Testis (tissue), 2 donors: ENCODE measurements at regions not wholly inside any gene's neighbourhood (a gene's known extent, or its start where the extent isn't known, plus 50 kb on each side); places are given as distances from the start of the nearest gene placed in this dataset.

Source experiments
- DNase-seq: peaks from one replicate; pipeline ENCODE4 v3.0.0-alpha.2; 2019
- H3K27ac ChIP-seq, 2 donors: fragments of 200-600 bp; sonication (generic); one replicate each; pipeline ENCODE4 v1.5.1; 2019
- H3K27me3 ChIP-seq: fragments of 200-600 bp; sonication (generic); one replicate; pipeline ENCODE4 v1.5.1; 2019
- H3K36me3 ChIP-seq: fragments of 200-600 bp; sonication (generic); one replicate; pipeline ENCODE4 v1.5.1; 2017; ENCODE audit warnings: low read depth; ENCODE audit errors: missing control alignments
- H3K4me1 ChIP-seq: fragments of 200-600 bp; sonication (generic); one replicate; pipeline ENCODE4 v1.5.1; 2019
- H3K4me3 ChIP-seq, 2 donors: fragments of 200-600 bp; sonication (generic); one replicate each; pipeline ENCODE4 v1.5.1; 2017 to 2019
- H3K9me3 ChIP-seq: fragments of 200-600 bp; sonication (generic); one replicate; pipeline ENCODE4 v1.5.1; 2017
- CTCF ChIP-seq, 3 experiments: fragments of 450-650 bp in 2 of 3; fragments of 200-600 bp in 1 of 3; sonication (generic) in 1 of 3; IDR thresholded peaks; one replicate each; pipeline ENCODE4 v1.5.1; 2016 to 2019; ENCODE audit warnings: antibody characterized with exemption in 3 of 3, mild to moderate bottlenecking in 2 of 3, moderate library complexity in 1 of 3
- POLR2A ChIP-seq: fragments of 450-650 bp; IDR thresholded peaks from one replicate; pipeline ENCODE4 v1.6.1; 2017; ENCODE audit warnings: antibody characterized with exemption, mild to moderate bottlenecking, moderate library complexity
- WGBS, 2 donors: methylation state at CpG; one replicate each; pipeline ENCODE4 v1.1.5; 2018; 5-methylcytosine and 5-hydroxymethylcytosine counted together
- intact Hi-C: fragments of 100-400 bp; cut with DNase I; formaldehyde crosslinking; loops from one replicate; pipeline ENCODE4 v1.15.1; 2023; ENCODE audit warnings: low total_unique reads

DNA sequence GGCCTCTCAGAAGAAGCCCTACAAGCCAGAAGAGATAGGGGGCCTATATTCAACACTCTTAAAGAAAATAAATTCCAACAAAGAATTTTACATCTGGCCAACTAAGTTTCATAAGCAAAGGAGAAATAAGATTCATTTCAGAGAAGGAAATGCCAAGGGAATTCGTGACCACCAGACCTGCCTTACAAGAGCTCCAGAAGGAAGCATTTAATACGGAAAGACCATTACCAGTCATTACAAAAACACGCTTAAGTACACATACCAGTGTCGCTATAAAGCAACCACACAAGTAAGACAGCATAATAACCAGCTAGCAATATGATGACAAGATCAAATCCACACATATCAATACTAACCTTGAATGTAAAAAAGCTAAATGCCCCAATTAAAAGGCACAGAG lies 704.9 kb upstream of the CHRM3 start:
- H3K36me3 ChIP-seq = no peaks in the 10 kb centered on the region
- WGBS, 2 donors = 92 to 94% methylated on average over 4 of the region's 4 CpGs
- TF ChIP-seq POLR2A = no peak
- no peak overlapping the region for H3K4me3 ChIP-seq
- DNase-seq = no peak
- no peaks in the 10 kb centered on the region for H3K27me3 ChIP-seq
- H3K27ac ChIP-seq = no peak overlapping the region
- intact Hi-C loops = no loop called here
- no peaks in the 10 kb centered on the region for H3K9me3 ChIP-seq
- no peaks in the 10 kb centered on the region for H3K4me1 ChIP-seq

DNA sequence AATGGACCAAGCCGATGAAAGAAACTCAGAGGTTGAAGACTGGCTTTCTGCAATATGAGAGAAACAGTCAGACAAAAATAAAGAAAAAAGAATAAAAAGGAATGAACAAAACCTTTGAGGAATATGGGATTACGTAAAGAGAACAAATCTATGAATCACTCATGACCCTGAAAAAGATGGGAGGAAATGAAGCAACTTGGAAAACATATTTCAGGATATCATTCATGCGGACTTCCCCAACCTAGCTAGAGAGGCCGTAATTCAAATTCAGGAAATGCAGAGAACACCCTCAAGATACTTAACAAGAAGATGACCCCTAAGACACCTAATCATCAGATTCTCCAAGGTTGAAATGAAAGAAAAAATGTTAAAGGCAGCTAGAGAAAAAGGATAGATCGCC lies 705.3 kb upstream of the CHRM3 start:
- TF ChIP-seq CTCF (IDR thresholded peaks at IDR 0.05) = no peak
- no peak for TF ChIP-seq POLR2A
- H3K36me3 ChIP-seq = no peaks in the 10 kb centered on the region
- H3K4me1 ChIP-seq = no peaks in the 10 kb centered on the region
- no peaks in the 10 kb centered on the region for H3K27me3 ChIP-seq
- H3K27ac ChIP-seq = no peak overlapping the region
- DNase-seq = no peak
- intact Hi-C loops = no loop called here
- no peak overlapping the region for H3K4me3 ChIP-seq
- WGBS, 2 donors = 91 to 95% methylated on average over 5 of the region's 5 CpGs
- H3K9me3 ChIP-seq = no peaks in the 10 kb centered on the region

GRCh38 chr1:238677567-238677966 lies 708.8 kb upstream of the CHRM3 start:
- DNase-seq = no peak
- H3K36me3 ChIP-seq = no peaks in the 10 kb centered on the region
- no peaks in the 10 kb centered on the region for H3K27me3 ChIP-seq
- no peak overlapping the region for H3K27ac ChIP-seq
- H3K9me3 ChIP-seq = no peaks in the 10 kb centered on the region
- TF ChIP-seq CTCF (IDR thresholded peaks at IDR 0.05) (no peak), POLR2A (no peak)
- H3K4me3 ChIP-seq = no peak overlapping the region
- no peaks in the 10 kb centered on the region for H3K4me1 ChIP-seq
- 86 to 94% methylated on average over 4 of the region's 4 CpGs for WGBS, 2 donors
- intact Hi-C loops = no loop called here

- TF ChIP-seq CTCF (IDR thresholded peaks at IDR 0.05) (no peak), POLR2A (no peak)
- 50% methylated on average over 1 of the region's 1 CpG for WGBS, 2 donors
- no peak for DNase-seq
Observed at GRCh38 chr1:238675221-238675620, 711.1 kb upstream of the CHRM3 start.

DNA sequence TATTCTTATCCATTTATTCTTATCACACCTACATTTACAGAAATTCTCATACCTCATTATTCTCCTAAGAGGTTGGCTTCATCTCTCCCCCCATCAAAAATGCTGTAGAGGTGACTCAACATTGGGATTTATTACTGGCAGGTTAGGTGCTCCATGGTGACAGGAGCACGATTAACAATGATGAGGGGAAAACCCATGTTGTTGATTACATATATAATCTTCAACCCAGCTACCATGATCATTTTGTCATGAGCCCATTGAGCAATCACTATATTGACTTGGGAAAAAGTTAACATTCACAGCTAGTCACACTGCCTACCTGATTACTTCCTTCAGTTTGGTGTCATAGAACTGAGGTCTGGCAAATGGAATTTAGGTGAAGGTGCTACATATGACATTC lies 712.1 kb upstream of the CHRM3 start:
- Histone ChIP-seq H3K27me3 (no peaks in the 10 kb centered on the region), H3K9me3 (no peaks in the 10 kb centered on the region), H3K27ac (no peak overlapping the region), H3K4me3 (no peak overlapping the region), H3K36me3 (no peaks in the 10 kb centered on the region), H3K4me1 (no peaks in the 10 kb centered on the region)
- intact Hi-C loops = no loop called here
- DNase-seq = no peak
- TF ChIP-seq CTCF (IDR thresholded peaks at IDR 0.05) (no peak), POLR2A (no peak)
- 81 to 90% methylated on average over 1 of the region's 1 CpG for WGBS, 2 donors

More at GRCh38 chr1:238675221-238675620, 711.1 kb upstream of the CHRM3 start:
- no peaks in the 10 kb centered on the region for H3K9me3 ChIP-seq
- no peak overlapping the region for H3K4me3 ChIP-seq
- H3K4me1 ChIP-seq = no peaks in the 10 kb centered on the region
- no peaks in the 10 kb centered on the region for H3K36me3 ChIP-seq
- no peak overlapping the region for H3K27ac ChIP-seq
- intact Hi-C loops = no loop called here
- H3K27me3 ChIP-seq = no peaks in the 10 kb centered on the region
